ENCODE measurements at regions not wholly inside any gene's neighbourhood (a gene's known extent, or its start where the extent isn't known, plus 50 kb on each side); places are given as distances from the start of the nearest gene placed in this dataset.

DNA sequence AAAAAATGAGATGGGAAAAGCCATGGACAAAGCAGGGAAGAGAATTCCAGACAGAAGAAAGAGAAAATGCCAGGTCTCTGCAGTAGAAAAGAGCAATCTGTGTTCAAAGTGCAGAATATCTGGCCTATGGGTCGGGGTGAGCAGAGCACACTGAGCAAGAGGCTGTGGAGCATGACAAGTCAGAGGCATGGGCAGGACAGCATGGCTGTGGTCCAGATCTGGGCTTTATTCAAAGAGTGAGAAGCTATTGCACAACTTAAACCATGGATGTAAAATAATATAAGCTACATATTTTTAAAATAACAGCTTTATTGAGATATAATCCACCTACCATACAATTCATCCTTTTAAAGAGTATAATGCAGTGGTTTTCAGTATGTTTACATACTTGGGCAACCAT lies 133.1 kb upstream of the SPDL1 start:
- no peak overlapping the region for H3K9ac ChIP-seq (ENCODE audit: insufficient read length, low read depth)
- H3K36me3 ChIP-seq (ENCODE audit: insufficient read depth, insufficient read length, low read length) = no peaks in the 10 kb centered on the region
- H3K27me3 ChIP-seq (ENCODE audit: insufficient read depth, insufficient read length) = no peaks in the 10 kb centered on the region
- no peaks in the 10 kb centered on the region for H3K9me3 ChIP-seq (ENCODE audit: insufficient read depth, low read length)
- DNase-seq (ENCODE audit: low read depth, low spot score) = no peak
- TF ChIP-seq ZNF274 (IDR thresholded peaks at IDR 0.05; ENCODE audit: low read depth, low read length) = no peak
- TF ChIP-seq SUZ12 (IDR thresholded peaks at IDR 0.05; ENCODE audit: extremely low read depth, insufficient read depth, insufficient read length) = no peak
- TF ChIP-seq YY1 (IDR thresholded peaks at IDR 0.05; ENCODE audit: insufficient read depth, insufficient read length) = no peak
- H3K4me1 ChIP-seq (ENCODE audit: insufficient read depth, insufficient read length) = no peaks in the 10 kb centered on the region
- no peak overlapping the region for H3K4me3 ChIP-seq (ENCODE audit: insufficient read length, low read depth)

DNA sequence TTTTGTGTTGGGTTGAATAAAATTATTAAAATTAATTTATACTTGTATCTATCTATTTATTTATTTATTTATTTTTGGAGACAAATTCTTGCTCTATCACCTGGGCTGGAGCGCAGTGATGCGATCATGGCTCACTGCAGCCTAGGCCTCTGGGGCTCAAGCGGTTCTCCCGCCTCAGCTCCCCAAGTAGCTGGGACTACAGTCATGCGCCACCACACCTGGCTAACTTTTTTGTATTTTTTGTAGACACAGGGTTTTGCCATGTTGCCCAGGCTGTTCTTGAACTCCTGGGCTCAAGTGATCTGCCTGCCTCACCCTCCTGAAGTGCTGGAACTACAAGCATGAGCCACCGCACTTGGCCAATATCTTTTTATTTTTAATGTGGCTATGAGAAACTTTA lies 134.7 kb upstream of the SPDL1 start:
- no peaks in the 10 kb centered on the region for H3K9me3 ChIP-seq (ENCODE audit: insufficient read depth, low read length)
- no peak for DNase-seq (ENCODE audit: low read depth, low spot score)
- H3K36me3 ChIP-seq (ENCODE audit: insufficient read depth, insufficient read length, low read length) = no peaks in the 10 kb centered on the region
- H3K4me3 ChIP-seq (ENCODE audit: insufficient read length, low read depth) = no peak overlapping the region
- no peaks in the 10 kb centered on the region for H3K4me1 ChIP-seq (ENCODE audit: insufficient read depth, insufficient read length)
- no peak for TF ChIP-seq YY1 (IDR thresholded peaks at IDR 0.05; ENCODE audit: insufficient read depth, insufficient read length)
- no peak for TF ChIP-seq SUZ12 (IDR thresholded peaks at IDR 0.05; ENCODE audit: extremely low read depth, insufficient read depth, insufficient read length)
- TF ChIP-seq ZNF274 (IDR thresholded peaks at IDR 0.05; ENCODE audit: low read depth, low read length) = no peak
- no peak overlapping the region for H3K9ac ChIP-seq (ENCODE audit: insufficient read length, low read depth)
- no peaks in the 10 kb centered on the region for H3K27me3 ChIP-seq (ENCODE audit: insufficient read depth, insufficient read length)

GRCh38 chr5:169445191-169445590 lies 138.4 kb upstream of the SPDL1 start:
- Histone ChIP-seq H3K9me3 (ENCODE audit: insufficient read depth, low read length) (no peaks in the 10 kb centered on the region), H3K9ac (ENCODE audit: insufficient read length, low read depth) (no peak overlapping the region), H3K4me1 (ENCODE audit: insufficient read depth, insufficient read length) (no peaks in the 10 kb centered on the region), H3K4me3 (ENCODE audit: insufficient read length, low read depth) (no peak overlapping the region), H3K36me3 (ENCODE audit: insufficient read depth, insufficient read length, low read length) (no peaks in the 10 kb centered on the region), H3K27me3 (ENCODE audit: insufficient read depth, insufficient read length) (no peaks in the 10 kb centered on the region)
- TF ChIP-seq YY1 (IDR thresholded peaks at IDR 0.05; ENCODE audit: insufficient read depth, insufficient read length) (no peak), SUZ12 (IDR thresholded peaks at IDR 0.05; ENCODE audit: extremely low read depth, insufficient read depth, insufficient read length) (no peak), ZNF274 (IDR thresholded peaks at IDR 0.05; ENCODE audit: low read depth, low read length) (no peak)
- DNase-seq (ENCODE audit: low read depth, low spot score) = no peak

DNA sequence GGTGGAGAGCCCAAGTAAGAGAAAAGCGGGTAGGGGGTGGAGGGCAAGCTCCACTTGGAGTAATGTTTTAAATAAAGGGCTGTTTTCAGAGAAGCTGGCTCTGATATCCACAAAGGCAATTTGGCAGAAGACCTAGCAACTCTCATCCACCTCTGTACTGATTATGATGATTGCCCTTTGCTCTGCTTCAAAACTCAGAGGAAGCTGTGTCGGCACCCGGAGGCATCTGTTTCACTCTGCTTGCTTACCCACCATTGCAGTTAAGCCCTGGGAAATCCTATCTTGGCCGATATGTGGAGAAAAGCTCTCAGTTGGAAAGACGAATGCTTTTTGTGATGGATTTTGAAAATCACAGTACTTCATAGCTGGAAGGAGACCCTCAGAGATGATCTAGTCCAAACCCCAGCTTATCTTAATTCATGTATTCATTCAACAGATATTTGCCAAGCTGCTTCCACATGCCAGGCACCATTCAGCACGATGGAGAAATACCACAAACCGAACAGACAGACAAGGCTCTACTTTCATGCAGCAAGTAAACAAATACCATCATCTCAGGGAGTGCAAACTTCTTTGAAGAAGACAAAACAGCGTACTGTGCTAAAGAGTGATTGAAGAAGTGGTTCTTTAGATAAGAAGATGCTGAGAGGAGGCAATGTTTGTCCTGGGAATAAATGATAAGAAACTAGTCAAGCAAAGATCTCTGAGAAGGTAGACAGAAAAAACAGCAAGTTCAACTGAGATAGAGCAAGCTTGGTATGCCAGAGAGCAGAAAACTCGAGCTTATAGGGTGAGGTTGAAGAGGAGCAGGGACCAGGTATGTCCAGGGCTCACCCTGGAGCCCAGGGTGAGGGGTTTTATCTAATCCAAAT lies 140.4 kb upstream of the SPDL1 start:
- TF ChIP-seq YY1 (IDR thresholded peaks at IDR 0.05; ENCODE audit: insufficient read depth, insufficient read length) (no peak), SUZ12 (IDR thresholded peaks at IDR 0.05; ENCODE audit: extremely low read depth, insufficient read depth, insufficient read length) (no peak), ZNF274 (IDR thresholded peaks at IDR 0.05; ENCODE audit: low read depth, low read length) (no peak)
- no peaks in the 10 kb centered on the region for H3K4me1 ChIP-seq (ENCODE audit: insufficient read depth, insufficient read length)
- H3K9me3 ChIP-seq (ENCODE audit: insufficient read depth, low read length) = no peaks in the 10 kb centered on the region
- no peak overlapping the region for H3K9ac ChIP-seq (ENCODE audit: insufficient read length, low read depth)
- no peaks in the 10 kb centered on the region for H3K36me3 ChIP-seq (ENCODE audit: insufficient read depth, insufficient read length, low read length)
- H3K27me3 ChIP-seq (ENCODE audit: insufficient read depth, insufficient read length) = no peaks in the 10 kb centered on the region
- H3K4me3 ChIP-seq (ENCODE audit: insufficient read length, low read depth) = no peak overlapping the region
- no peak for DNase-seq (ENCODE audit: low read depth, low spot score)

DNA sequence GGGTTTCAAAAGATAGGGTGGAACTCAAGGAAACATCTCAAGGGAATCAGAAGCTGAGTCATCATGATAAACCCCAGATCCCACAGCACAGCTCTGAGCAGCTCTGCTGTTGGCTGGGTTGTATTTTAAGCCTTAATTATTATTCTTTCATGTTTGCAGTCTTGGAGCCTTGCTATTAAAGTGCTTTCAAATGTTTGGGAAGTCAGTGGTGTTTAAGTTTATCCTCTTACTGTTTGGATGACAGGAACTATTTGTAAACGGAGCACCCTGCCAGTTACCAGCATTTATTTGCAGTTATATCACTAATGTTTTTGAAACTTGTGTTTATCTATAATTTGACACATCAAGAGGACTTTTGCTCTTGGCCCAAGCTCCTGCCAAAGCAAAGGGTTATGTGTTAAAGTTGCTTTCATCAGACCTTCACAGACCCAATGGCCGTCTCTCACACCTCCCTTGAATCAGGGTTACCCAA lies 141.1 kb upstream of the SPDL1 start:
- H3K9me3 ChIP-seq (ENCODE audit: insufficient read depth, low read length) = no peaks in the 10 kb centered on the region
- H3K4me3 ChIP-seq (ENCODE audit: insufficient read length, low read depth) = no peak overlapping the region
- H3K36me3 ChIP-seq (ENCODE audit: insufficient read depth, insufficient read length, low read length) = no peaks in the 10 kb centered on the region
- H3K27me3 ChIP-seq (ENCODE audit: insufficient read depth, insufficient read length) = no peaks in the 10 kb centered on the region
- no peak for DNase-seq (ENCODE audit: low read depth, low spot score)
- TF ChIP-seq ZNF274 (IDR thresholded peaks at IDR 0.05; ENCODE audit: low read depth, low read length) (no peak), YY1 (IDR thresholded peaks at IDR 0.05; ENCODE audit: insufficient read depth, insufficient read length) (no peak), SUZ12 (IDR thresholded peaks at IDR 0.05; ENCODE audit: extremely low read depth, insufficient read depth, insufficient read length) (no peak)
- no peaks in the 10 kb centered on the region for H3K4me1 ChIP-seq (ENCODE audit: insufficient read depth, insufficient read length)
- H3K9ac ChIP-seq (ENCODE audit: insufficient read length, low read depth) = no peak overlapping the region

DNA sequence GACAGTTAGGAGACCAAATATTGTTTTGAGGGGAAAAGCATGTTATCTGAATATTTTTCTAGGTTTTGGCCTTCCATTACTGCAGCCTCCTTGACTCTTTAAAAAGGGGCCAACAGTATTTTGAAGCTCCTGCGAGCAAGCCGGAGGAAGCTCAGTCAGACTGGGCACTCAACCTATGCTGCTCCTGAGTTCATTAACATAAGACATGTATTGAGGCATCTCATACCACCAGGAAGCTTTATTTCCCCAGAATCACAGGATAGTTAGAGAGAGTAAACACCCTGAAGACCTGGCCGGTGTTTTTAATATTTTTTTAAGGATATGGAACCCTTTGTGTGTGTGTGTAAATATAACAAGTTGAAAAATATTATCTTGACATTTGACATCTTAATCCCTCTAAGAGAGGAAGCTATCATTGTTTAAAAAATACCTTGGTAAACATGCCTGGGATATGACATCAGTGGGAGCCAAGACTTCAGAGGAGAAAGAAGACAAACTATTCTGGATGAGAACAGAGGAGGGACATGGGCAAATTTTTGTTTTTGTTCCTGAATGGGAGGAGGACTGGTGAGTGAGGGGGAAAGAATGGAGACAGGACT lies 139.3 kb upstream of the SLIT3 start:
- no peak overlapping the region for H3K4me3 ChIP-seq (ENCODE audit: insufficient read length, low read depth)
- H3K36me3 ChIP-seq (ENCODE audit: insufficient read depth, insufficient read length, low read length) = no peaks in the 10 kb centered on the region
- no peak overlapping the region for H3K9ac ChIP-seq (ENCODE audit: insufficient read length, low read depth)
- H3K27me3 ChIP-seq (ENCODE audit: insufficient read depth, insufficient read length) = no peaks in the 10 kb centered on the region
- TF ChIP-seq ZNF274 (IDR thresholded peaks at IDR 0.05; ENCODE audit: low read depth, low read length) (no peak), SUZ12 (IDR thresholded peaks at IDR 0.05; ENCODE audit: extremely low read depth, insufficient read depth, insufficient read length) (no peak), YY1 (IDR thresholded peaks at IDR 0.05; ENCODE audit: insufficient read depth, insufficient read length) (no peak)
- no peaks in the 10 kb centered on the region for H3K4me1 ChIP-seq (ENCODE audit: insufficient read depth, insufficient read length)
- H3K9me3 ChIP-seq (ENCODE audit: insufficient read depth, low read length) = no peaks in the 10 kb centered on the region
- no peak for DNase-seq (ENCODE audit: low read depth, low spot score)

GRCh38 chr5:169439362-169439761 lies 138.4 kb upstream of the SLIT3 start:
- Histone ChIP-seq H3K9ac (ENCODE audit: insufficient read length, low read depth) (no peak overlapping the region), H3K36me3 (ENCODE audit: insufficient read depth, insufficient read length, low read length) (no peaks in the 10 kb centered on the region), H3K9me3 (ENCODE audit: insufficient read depth, low read length) (no peaks in the 10 kb centered on the region), H3K4me1 (ENCODE audit: insufficient read depth, insufficient read length) (no peaks in the 10 kb centered on the region), H3K4me3 (ENCODE audit: insufficient read length, low read depth) (no peak overlapping the region), H3K27me3 (ENCODE audit: insufficient read depth, insufficient read length) (no peaks in the 10 kb centered on the region)
- TF ChIP-seq SUZ12 (IDR thresholded peaks at IDR 0.05; ENCODE audit: extremely low read depth, insufficient read depth, insufficient read length) = no peak
- no peak for DNase-seq (ENCODE audit: low read depth, low spot score)

Measured in NT2/D1 (cell line).